GM10266 (cell line): ENCODE measurements at regions not wholly inside any gene's neighbourhood (a gene's known extent, or its start where the extent isn't known, plus 50 kb on each side); places are given as distances from the start of the nearest gene placed in this dataset.

ENCODE experiments used
- DNase-seq: peaks from one replicate; pipeline ENCODE4 v3.0.0; 2012; ENCODE audit errors: extremely low spot score
- TF ChIP-seq, protein P1 (sequence below): IDR thresholded peaks from 2 replicates; pipeline ENCODE4 v1.5.1; 2012; ENCODE audit warnings: mild to moderate bottlenecking, low read depth; ENCODE audit not compliant: control insufficient read depth, insufficient read depth; ENCODE audit errors: missing control alignments

- DNase-seq: no peak
- TF ChIP-seq, protein P1, sequence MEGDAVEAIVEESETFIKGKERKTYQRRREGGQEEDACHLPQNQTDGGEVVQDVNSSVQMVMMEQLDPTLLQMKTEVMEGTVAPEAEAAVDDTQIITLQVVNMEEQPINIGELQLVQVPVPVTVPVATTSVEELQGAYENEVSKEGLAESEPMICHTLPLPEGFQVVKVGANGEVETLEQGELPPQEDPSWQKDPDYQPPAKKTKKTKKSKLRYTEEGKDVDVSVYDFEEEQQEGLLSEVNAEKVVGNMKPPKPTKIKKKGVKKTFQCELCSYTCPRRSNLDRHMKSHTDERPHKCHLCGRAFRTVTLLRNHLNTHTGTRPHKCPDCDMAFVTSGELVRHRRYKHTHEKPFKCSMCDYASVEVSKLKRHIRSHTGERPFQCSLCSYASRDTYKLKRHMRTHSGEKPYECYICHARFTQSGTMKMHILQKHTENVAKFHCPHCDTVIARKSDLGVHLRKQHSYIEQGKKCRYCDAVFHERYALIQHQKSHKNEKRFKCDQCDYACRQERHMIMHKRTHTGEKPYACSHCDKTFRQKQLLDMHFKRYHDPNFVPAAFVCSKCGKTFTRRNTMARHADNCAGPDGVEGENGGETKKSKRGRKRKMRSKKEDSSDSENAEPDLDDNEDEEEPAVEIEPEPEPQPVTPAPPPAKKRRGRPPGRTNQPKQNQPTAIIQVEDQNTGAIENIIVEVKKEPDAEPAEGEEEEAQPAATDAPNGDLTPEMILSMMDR: no peak
These were observed 707.2 kb downstream of the AACS start for GRCh38 chr12:125772403-125772802.

- TF ChIP-seq, protein P1: no peak
- DNase-seq: peak; percentile 13
These were observed 707.9 kb downstream of the AACS start for GRCh38 chr12:125773033-125773640.

DNA sequence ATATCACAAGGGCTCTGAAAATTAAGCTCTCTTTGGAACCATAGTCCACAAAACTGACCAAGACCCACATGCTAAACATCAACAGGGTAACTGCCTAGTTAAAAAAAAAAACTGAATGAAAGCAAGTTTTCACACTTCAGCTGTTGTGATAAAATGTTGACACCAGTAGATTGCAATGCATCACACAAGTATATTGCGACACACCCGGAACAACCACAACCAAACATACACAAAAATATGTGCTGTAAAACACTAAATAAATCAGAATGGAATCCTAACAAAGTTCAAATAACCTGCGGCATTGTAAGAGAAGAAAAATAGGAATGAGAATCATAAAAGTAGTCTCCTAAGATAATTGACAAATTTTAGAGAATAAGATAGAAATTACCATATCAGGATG lies 710.3 kb downstream of the AACS start:
- TF ChIP-seq, protein P1: no peak
- DNase-seq: no peak

GRCh38 chr12:125776212-125776611 lies 711.0 kb downstream of the AACS start:
- DNase-seq: no peak
- TF ChIP-seq, protein P1: no peak

DNA sequence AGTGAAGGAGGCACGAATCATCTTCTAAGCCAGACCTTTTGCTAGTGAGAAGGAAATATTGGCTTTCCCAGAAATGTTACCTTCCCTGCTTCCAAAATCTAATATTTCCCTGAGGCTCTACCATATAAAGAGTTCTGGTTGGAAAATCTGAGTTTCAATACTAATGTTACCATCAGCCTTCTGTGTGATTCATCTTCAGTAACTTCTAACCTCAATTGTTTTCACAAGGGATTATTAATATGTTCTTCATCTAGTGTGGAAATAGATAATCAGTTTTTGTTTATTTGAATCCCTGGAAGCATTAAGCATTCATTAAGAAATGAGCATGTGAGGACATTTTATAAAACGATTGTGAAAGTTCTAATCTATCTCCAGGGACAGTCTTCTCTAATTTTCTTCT lies 720.9 kb downstream of the AACS start:
- no peak for DNase-seq
- TF ChIP-seq, protein P1: no peak

- DNase-seq: no peak
- TF ChIP-seq, protein P1: no peak
These were observed 729.2 kb downstream of the AACS start for GRCh38 chr12:125794401-125794800.

- no peak for DNase-seq
- TF ChIP-seq, protein P1: no peak
These were observed 732.4 kb downstream of the AACS start for GRCh38 chr12:125797421-125798175.
